Tibial artery (tissue), 4 donors: ENCODE measurements at regions not wholly inside any gene's neighbourhood (a gene's known extent, or its start where the extent isn't known, plus 50 kb on each side); places are given as distances from the start of the nearest gene placed in this dataset.

Source experiments
- DNase-seq, 2 donors: peaks; one replicate each; pipeline ENCODE4 v3.0.0-alpha.2; 2019
- H3K27ac ChIP-seq, 2 donors: fragments of 200-600 bp; sonication (generic) in 1 of 2; 1 replicate in 1 of 2; 2 replicates in 1 of 2; pipeline ENCODE4 v1.5.1; 2018 to 2019; ENCODE audit warnings: mild to moderate bottlenecking in 1 of 2
- H3K27me3 ChIP-seq, 2 donors: fragments of 200-600 bp; sonication (generic) in 1 of 2; one replicate each; pipeline versions ENCODE4 v1.5.1 to v1.6.0; 2016 to 2019
- H3K36me3 ChIP-seq, 3 donors: fragments of 200-600 bp; sonication (generic) in 2 of 3; one replicate each; pipeline ENCODE4 v1.5.1; 2016 to 2019; ENCODE audit warnings: mild to moderate bottlenecking in 2 of 3
- H3K4me1 ChIP-seq, 4 donors: fragments of 200-600 bp; sonication (generic) in 2 of 4; 1 replicate in 3 of 4; 2 replicates in 1 of 4; pipeline ENCODE4 v1.5.1; 2016 to 2019
- H3K4me3 ChIP-seq, 2 donors: fragments of 200-600 bp; sonication (generic) in 1 of 2; 1 replicate in 1 of 2; 2 replicates in 1 of 2; pipeline ENCODE4 v1.5.1; 2018 to 2019; ENCODE audit warnings: mild to moderate bottlenecking in 2 of 2
- H3K9me3 ChIP-seq, 3 donors: fragments of 200-600 bp; sonication (generic) in 1 of 3; one replicate each; pipeline ENCODE4 v1.5.1; 2016 to 2019
- intact Hi-C: fragments of 100-400 bp; cut with DNase I; formaldehyde crosslinking; loops from one replicate; pipeline ENCODE4 v1.15.0; 2023; ENCODE audit warnings: low total_unique reads
- TF ChIP-seq, protein P1 (sequence below), 2 experiments: fragments of 200-600 bp in 1 of 2; fragments of 450-650 bp in 1 of 2; IDR thresholded peaks; one replicate each; pipeline ENCODE4 v1.5.1; 2017 to 2019; ENCODE audit warnings: antibody characterized with exemption in 2 of 2, mild to moderate bottlenecking in 1 of 2, moderate library complexity in 1 of 2

DNA sequence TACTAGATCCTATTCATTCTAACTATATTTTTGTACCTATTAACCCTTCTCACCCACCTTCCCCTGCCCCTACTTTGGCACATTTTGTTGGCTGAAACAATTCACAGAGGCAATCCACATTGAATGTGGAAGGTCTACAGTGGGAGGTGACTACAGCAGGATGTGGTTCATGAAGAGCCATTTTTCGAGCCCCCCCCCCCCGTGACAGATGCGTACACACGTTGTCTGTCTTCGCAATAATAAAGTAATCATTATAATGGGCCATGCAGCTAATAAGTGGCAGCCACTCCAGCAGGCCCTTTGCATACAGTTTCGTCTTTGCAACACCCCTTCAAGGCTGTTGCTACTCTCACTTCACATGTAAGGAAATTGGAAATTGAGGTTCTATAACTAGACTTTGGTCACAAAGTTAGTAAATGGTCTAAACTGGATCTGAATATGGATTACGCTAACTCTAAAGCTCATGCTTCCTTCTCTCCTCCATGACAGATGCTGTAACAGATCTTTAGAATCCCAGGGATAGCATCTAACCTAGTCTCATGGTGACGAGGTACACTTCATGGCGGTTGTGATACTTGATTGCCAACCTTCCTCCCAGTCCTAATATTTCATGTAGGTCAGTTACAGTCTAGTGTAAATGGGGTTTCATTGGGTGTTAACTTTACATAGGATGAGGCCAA, 176.8 kb downstream of the MYCN start:
- H3K4me1 ChIP-seq = no peaks in the 10 kb centered on the region
- no peaks in the 10 kb centered on the region for H3K9me3 ChIP-seq
- H3K4me3 ChIP-seq = no peak overlapping the region
- no peaks in the 10 kb centered on the region for H3K27me3 ChIP-seq
- no peak overlapping the region for H3K27ac ChIP-seq
- no peaks in the 10 kb centered on the region for H3K36me3 ChIP-seq
- intact Hi-C loops = no loop called here
- no peak for DNase-seq
- TF ChIP-seq, protein P1, sequence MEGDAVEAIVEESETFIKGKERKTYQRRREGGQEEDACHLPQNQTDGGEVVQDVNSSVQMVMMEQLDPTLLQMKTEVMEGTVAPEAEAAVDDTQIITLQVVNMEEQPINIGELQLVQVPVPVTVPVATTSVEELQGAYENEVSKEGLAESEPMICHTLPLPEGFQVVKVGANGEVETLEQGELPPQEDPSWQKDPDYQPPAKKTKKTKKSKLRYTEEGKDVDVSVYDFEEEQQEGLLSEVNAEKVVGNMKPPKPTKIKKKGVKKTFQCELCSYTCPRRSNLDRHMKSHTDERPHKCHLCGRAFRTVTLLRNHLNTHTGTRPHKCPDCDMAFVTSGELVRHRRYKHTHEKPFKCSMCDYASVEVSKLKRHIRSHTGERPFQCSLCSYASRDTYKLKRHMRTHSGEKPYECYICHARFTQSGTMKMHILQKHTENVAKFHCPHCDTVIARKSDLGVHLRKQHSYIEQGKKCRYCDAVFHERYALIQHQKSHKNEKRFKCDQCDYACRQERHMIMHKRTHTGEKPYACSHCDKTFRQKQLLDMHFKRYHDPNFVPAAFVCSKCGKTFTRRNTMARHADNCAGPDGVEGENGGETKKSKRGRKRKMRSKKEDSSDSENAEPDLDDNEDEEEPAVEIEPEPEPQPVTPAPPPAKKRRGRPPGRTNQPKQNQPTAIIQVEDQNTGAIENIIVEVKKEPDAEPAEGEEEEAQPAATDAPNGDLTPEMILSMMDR (IDR thresholded peaks at IDR 0.05) = no peak

DNA sequence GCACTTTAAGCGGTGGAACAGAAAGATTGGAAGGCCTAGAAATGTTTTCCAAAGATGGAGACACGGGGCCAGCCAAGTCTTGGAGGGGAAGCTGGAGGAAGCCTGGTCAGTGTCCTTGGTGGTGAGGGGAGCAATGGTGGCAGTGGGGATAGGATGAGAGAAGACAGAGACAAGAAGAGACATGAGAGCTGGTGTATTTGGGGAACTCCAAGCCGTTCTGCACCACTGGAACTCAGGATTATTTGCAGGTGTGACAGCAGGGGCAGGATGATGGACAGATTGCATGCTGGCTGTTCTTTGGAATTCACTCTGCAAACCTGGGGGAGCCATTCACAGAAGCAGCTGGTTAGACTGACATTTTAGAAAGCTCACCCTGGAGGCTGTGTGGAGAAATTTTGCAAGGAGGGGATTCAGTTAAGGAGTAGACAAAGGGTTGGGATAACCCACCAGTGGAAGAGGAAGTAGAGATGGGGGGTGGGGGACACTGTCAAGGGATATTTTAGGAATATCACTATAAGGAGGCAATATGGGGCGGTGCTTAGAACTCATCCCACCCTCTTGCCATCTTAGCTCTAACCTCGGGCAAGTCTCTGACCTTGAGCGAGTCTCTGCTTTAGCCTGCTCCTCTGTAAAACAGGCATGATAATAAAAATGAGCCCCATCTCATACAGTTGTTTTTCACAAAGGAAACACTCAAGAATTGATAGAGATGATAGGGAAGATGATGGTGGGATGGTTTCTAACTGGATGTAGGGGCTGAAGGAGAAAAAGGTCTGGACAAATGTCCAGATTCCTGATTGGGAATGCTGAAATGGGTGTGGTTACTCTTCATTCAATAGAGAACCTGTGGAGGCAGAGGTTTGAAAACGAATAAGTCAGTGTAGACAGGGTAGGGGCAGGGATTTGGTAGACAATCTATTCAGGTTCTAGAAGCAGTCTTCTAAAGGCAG, 175.8 kb downstream of the MYCN start:
- H3K36me3 ChIP-seq = no peaks in the 10 kb centered on the region
- no peaks in the 10 kb centered on the region for H3K4me1 ChIP-seq
- H3K4me3 ChIP-seq = no peak overlapping the region
- TF ChIP-seq, protein P1 (IDR thresholded peaks at IDR 0.05) = no peak
- no peak overlapping the region for H3K27ac ChIP-seq
- no peak for DNase-seq
- intact Hi-C loops = no loop called here
- no peaks in the 10 kb centered on the region for H3K27me3 ChIP-seq
- H3K9me3 ChIP-seq = no peaks in the 10 kb centered on the region

- no peak overlapping the region for H3K4me3 ChIP-seq
- H3K27ac ChIP-seq = no peak overlapping the region
- no peaks in the 10 kb centered on the region for H3K4me1 ChIP-seq
- H3K9me3 ChIP-seq = no peaks in the 10 kb centered on the region
- no peaks in the 10 kb centered on the region for H3K36me3 ChIP-seq
- intact Hi-C loops = no loop called here
- TF ChIP-seq, protein P1 (IDR thresholded peaks at IDR 0.05) = no peak
- no peak for DNase-seq
- H3K27me3 ChIP-seq = no peaks in the 10 kb centered on the region
Measured at GRCh38 chr2:16115291-16115690, 174.9 kb downstream of the MYCN start.

- Histone ChIP-seq H3K4me3 (no peak overlapping the region), H3K27me3 (no peaks in the 10 kb centered on the region), H3K9me3 (no peaks in the 10 kb centered on the region), H3K27ac (no peak overlapping the region), H3K4me1 (no peaks in the 10 kb centered on the region), H3K36me3 (no peaks in the 10 kb centered on the region)
- intact Hi-C loops = no loop called here
- no peak for DNase-seq
- TF ChIP-seq, protein P1 (IDR thresholded peaks at IDR 0.05) = no peak
Measured at GRCh38 chr2:16114836-16115235, 174.5 kb downstream of the MYCN start.

DNA sequence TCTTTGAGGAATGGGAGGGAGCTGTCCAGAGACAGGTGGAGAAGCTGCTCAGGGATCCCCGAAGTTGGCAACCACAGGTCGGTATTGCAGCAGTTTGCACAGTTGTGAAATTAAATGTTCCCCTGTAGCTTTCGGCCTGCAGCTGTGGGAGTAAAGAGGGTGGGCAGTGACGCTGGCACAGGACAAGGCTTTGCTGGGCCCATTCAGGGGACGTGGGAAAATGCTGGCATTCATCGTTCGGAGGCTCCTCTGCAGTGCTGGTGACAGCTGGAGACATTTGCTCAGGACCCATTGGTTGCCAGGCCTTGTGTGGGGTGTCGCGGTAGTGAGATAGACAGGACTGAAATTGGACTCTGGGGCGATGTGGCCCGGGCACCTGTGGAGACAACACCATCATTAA, 173.7 kb downstream of the MYCN start:
- Histone ChIP-seq H3K27me3 (no peaks in the 10 kb centered on the region), H3K4me1 (no peaks in the 10 kb centered on the region), H3K4me3 (no peak overlapping the region), H3K36me3 (no peaks in the 10 kb centered on the region), H3K27ac (no peak overlapping the region), H3K9me3 (no peaks in the 10 kb centered on the region)
- TF ChIP-seq, protein P1 (IDR thresholded peaks at IDR 0.05) = no peak
- no peak for DNase-seq
- intact Hi-C loops = no loop called here
